Left lobe of liver (tissue), 2 donors: ENCODE measurements at regions not wholly inside any gene's neighbourhood (a gene's known extent, or its start where the extent isn't known, plus 50 kb on each side); places are given as distances from the start of the nearest gene placed in this dataset.

ENCODE experiments used
- ATAC-seq: fragments of 200-7000 bp; cut with Tn5 transposase; one replicate; pipeline ENCODE4 v1.9.1; 2020; ENCODE audit warnings: mild to moderate bottlenecking, moderate library complexity
- DNase-seq: peaks from one replicate; pipeline ENCODE4 v3.0.0-alpha.2; 2020; ENCODE audit warnings: low spot score
- donor health status: DM: no; HTN: no; CAD: no; lungs with moderate emphysema.
- donor health status: DM: no; HTN: yes; CAD: no.

DNA sequence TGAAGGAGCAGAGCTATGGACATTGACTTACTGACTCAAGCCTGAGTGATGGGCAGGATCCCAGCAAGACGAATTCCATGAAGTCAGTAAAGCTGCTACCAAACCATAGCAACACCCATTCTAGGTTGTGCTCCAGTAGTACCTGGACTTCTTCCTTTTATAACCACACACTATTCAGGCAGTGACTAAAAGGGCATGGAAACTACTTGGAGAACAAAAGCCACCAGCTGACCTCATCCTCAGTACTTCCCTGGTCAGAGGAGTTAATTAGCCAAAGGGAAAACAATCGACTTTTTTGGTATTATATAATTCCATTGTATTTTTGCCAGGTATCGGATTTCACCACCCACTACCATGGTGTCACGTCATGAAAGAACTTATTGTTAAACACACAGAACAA, 237.1 kb downstream of the TTC32 start:
- ATAC-seq: no peak

DNA sequence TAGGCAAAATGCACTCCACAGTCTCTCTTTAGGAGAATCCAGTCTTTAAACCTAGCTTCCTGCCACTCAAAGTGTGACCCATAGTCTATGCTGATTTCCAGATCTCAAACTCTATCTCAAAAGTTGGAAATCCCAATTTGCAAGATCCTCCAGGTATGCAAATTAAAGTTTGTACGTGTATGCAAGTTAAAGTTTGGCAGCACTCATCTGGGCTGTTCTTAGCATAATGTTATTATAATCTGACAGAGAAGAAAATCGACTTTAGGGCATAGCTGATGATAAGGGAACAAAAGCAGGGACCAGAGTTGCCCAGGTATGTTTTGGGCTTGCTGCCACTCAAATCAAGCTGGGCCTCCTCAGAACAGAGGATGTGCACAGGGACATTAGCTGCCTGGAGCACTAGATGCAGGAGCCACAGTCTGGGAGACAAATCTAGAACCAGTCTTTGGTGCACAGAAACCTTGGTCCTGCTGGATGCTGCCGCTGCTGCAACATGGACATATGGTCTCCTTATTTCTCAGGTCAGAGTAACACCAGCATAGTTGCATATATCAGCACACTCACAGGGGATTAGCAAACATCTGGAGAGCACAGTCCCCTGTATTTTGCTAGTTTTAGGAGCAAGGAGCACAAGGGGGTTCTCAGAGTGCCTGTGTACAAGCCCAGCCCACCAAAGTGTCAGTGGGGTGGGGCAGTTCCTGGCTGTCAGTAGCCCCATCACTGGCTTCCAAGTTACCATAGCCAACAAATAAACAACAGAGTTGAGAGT, 242.6 kb downstream of the TTC32 start:
- no peak for DNase-seq
- no peak for ATAC-seq

More for the DNA sequence above, 237.1 kb downstream of the TTC32 start:
- no peak for DNase-seq

DNA sequence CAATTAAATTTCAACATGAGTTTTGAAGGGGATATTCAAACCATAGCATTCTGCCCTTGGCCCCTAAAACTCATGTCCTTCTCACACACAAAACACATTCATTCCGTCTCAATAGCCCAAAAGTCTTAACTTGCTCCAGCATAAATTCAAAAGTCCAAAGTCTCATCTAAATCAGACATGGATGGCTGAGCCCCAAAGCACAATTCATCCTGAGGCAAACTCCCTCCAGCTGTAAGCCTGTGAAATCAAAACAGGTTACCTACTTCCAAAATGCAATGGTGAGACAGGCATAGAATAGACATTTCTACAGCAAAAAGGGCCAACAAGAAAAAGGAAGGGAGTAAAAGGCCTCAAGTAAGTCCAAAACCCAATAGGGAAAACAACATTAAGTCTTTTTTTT, 245.8 kb downstream of the TTC32 start:
- DNase-seq: no peak
- no peak for ATAC-seq

DNA sequence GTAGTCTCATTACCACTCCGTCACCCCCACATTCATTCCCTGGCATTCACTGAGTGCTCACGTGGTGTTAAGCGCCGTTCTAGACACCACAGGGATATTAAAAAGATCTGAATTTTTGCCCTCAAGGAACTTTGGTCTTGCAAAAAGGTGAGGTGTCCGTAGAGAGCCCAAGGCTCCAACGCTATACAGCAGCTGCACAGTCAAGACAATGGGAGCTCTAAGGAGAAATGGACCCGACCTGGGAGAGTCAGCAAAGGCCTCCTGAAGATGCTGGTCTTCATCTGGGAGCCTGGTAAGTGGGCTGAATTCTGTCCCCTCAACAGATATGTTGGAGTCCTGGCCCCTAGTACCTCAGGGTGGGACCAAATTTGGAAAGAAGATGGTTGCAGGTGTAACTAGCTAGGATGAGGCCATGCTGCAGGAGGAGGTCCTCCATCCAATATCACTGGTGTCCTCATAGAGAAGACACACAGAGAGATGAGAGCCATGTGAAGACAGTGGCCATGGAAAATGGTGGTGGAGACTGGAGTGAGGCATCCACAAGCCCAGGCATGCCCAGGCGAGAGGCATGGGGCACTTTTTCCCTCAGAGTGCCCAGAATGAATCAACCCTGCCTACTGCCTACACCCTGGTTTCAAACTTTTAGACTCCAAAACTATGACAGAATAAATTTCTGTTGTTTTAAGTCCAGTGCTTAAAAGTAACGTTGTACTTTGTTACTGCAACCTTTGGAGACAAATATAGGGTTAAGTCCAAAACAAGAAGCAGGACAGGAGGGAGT, 247.3 kb downstream of the TTC32 start:
- DNase-seq (no peak), ATAC-seq (no peak)

DNA sequence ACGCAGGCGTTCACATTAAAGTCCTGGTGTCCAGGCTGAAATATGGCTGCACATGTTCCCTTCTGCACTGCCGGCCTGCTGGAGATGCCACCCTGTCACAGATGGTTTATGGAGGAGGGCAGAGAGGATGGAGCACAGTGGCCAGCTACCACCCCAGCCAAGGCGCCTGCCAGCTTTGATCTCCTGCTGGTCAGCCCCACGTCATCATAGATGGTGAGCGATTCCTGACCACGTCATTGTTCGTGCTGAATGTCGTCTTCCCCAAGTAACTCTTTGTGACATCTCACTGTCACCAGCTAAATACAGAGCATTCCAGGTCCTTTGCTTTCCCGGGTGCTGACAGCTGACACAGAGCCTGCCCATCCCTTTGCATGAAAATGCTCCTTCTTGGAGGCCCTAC, 248.3 kb downstream of the TTC32 start:
- no peak for DNase-seq
- no peak for ATAC-seq

DNA sequence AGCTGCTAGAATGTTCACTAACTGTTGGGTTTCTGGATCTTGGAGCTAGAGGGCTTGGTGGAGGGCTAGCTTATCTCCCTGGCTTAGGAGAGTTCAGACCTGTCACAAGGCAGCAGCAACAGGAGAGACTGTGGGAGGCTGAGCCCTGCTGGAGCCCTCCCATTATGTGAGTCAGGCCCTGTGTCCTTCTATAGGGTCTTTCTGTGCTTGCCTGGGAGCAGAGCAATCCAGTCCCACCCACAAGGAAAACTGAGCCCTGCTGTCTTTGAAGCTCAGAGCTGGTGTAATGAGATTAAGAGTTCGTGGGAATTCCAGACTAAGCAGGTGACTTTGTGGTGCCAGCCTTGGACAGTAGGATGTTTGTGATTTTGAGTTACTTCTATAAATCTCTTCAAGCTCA, 249.0 kb downstream of the TTC32 start:
- no peak for ATAC-seq

DNA sequence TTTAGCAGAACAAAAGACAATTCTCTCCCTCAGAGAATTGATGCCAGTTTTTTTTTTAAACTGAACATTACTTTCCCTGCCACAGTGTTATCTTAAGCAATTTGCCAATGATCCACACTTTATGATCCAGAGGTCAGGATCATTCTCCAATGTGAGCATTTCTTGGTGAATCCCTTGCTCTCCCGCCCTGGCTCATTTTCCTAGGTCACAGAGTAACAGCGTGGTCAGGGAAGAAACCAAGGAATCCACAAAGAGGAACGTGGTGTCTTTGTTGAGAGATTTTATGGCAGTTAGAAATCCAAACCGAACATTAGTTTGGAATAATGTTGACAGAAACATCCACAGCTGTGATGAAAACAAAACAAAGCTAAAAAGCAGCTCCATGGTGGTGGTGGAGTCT, 250.3 kb downstream of the TTC32 start:
- no peak for ATAC-seq
- no peak for DNase-seq

More for the DNA sequence above, 249.0 kb downstream of the TTC32 start:
- DNase-seq: no peak

DNA sequence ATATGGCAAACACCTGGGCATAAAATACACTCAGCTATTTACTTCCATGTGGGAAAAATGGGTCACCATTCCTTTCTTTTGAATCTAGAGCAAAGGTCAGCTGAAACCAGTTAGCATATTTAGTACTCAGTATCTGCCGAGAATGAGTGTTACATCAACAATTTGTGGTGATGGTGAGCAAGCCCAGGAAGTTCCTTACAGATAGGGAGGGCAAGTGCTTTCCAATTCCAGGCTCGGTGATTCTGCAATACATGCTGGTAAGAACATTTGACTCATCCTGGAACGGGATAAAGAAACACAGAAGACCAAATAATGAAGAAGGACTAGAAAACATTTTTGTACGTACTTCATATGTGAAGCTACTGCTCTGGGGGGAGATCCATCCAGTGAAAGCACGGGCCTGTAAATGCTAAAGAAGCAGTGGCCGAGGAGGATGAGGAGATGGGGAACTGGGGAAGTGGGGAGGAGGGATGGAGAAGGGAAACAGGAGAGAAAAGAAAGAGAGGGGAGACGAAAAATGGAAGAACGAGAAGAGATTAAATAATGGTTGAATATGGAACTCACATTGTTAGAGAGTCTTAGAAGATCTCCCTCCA, 251.9 kb downstream of the TTC32 start:
- ATAC-seq (no peak), DNase-seq (no peak)

DNA sequence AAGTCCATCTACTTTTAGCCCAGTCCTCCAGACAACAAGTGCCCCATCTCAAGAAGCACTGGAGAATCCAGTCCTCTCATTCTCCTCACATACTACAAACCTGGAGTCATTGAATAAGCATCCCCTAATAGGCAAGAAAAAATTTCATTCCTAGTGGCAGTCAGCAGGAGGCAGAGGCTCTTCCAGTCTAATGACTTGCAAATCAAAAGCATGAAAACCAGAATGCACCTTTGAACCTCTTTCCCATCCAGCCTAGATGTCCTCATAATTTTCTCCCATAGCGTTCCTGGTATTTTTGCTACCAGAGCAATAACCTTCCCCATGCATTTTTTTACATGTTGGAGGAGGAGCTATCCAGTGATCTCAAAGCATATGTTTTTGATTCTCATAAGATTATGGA, 252.6 kb downstream of the TTC32 start:
- DNase-seq: no peak
- ATAC-seq: no peak

DNA sequence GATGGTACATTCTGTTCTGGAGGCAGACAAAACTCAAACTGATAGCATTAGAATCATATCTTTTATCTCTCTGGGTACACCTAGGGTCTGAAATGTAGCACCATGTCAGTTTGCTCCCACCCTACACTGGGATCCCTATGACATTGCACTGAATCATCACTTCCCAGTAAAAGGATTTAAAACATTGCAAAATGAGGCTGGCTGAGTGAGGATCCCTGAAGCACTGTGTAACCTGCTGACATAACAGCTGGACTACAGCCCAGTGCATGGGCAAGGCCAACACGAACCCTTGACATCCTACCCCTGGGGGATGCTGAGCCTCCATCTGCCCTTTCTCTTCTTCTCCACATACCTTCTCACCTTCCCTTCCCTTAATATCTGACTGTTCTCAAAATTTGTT, 253.2 kb downstream of the TTC32 start:
- ATAC-seq (peak; percentile 35), DNase-seq (no peak)

DNA sequence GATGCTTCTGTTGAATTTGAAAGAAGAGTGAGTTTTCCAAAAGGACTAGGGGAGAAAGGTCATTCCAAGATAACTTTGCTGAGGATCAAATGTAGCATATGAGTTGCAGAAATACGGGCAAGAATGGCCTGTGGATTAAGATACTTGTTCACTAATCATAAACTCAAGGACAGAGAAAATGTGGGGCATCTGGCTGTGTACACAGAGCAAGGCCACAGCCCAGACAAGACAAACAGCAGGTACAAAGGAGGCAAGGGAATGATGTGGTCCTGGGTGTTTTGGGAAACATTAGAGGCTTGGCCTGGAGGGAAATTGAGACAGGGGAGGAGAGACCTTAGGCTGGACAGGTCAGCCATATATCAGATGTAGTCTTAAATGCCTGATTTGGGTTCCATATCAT, 254.8 kb downstream of the TTC32 start:
- ATAC-seq (no peak), DNase-seq (no peak)

DNA sequence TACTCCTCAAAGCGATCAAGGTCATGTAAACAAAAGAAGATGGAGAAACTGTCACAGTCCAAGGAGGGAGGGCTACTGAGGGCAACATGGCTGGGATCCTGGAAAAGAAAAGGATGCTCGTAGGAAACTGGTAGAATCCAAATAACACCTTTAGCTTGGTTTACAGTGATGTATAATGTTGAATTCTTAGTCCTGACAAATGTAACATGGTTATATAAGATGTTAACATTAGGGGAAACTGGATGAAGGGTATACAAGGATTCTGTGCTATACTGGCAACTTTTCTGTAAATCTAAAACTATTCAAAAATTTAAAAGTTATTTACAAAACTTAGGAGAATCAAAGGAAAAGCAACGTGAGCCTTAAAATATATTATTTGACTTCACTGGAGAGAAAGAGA, 257.0 kb downstream of the TTC32 start:
- DNase-seq: no peak
- no peak for ATAC-seq

DNA sequence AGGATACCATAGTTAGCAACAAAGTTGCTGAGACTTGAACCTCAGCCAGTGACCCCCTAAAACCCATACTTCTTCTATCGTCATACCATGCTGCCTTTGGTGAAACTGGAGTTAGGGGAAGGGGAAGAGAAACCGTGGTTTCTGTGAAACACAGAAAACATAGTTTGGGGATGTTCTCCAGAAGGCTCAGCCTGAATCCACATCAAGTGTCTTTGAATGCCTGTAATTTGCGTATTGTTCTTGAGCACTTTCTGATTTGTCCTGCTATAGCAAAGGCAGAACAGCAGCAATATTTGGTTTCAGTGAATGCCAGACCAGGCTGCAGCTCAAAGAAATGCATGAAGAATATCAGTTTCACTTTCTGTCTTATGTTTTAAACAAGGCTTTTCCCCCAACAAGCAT, 258.7 kb downstream of the TTC32 start:
- no peak for ATAC-seq
- DNase-seq: no peak

DNA sequence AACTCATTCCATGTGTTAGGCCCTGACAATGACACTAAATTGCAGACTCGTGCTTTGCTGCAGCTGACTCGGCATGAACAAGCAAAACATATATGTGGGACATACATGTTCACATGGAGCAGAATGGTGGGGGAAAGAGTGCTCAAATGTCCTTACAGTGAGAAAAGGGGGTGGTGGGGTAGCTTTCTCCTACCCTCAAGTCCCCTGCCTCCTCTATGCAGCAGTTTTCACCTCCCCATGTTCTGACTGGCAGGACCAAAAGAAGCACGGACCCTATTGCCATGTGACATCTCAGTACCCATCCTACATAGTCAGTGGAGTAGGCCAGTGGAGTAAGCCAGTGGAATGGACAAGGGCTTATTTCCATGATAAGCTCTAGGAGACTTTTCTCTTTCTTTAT, 259.3 kb downstream of the TTC32 start:
- no peak for ATAC-seq
- DNase-seq: no peak

DNA sequence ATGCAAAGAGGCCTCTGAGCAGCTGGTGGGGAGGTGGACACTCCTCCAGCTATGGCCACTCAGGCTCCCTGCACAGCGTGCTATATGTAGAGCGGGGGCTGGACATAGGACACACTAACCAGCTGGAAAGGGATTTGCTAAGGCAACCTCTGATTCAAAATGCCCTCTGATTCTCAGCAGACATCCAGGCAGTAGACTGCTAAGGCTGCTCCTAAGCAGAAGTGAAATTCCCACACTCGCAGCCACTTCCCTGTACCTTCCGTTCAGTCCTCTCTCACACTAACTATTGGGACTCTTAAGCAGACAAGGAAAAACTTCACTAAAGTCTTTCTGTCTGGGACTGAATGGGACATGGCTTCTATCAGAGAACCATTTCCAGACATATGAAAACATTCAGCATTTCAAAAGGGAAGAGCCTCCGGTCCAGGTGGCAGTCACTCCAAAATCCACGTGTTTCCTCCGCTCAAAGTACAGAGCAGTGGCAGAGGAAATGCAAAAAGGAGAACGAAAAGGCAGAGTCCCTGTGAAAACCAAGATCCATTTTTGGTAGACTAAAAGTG, 265.8 kb downstream of the TTC32 start:
- no peak for ATAC-seq
- no peak for DNase-seq

DNA sequence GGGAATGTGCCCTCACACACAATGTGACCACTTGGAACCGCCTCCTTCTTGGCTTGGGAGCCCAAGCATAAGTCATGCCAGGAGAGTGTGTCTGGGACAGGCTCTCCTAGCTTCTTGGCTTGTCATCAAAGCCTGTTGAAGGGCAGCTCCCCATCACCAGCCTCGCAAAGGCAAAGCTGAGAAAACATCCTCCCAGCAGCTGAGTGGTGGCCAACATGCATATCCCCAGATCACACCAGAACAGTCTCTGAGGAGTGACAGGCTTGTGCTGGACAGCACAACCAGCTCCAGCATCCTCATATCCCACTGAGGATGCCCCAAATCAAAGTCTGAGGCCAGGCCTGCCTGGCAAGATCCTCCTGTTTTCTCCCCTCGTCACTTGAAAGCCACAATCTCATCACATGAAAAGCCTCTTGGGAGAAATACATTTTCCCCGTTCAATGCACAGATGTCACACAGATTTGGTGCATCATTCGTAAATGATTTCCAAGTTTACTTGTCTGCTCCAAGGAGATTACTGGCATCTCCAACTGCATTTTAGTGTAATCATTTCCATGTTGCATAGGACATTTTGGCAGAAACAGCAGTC, 269.3 kb downstream of the TTC32 start:
- ATAC-seq: no peak
- DNase-seq: no peak

DNA sequence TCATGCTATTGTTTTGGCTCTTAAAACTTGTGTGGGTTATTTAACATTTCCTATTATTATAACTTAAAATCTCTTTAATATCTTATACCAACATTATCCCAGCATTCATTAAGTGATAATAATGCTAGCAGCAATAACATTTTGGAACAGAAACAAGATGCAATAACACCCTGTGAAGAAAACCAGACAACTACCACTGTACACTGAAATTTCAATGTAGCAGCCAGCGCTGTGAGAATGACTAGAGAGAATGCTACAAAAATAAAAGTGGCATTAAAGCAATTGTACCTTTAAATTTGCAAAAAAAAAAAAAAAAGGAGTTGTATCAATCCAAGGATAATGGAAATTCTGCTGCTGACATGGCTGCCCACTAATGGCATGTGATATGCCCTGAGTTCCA, 269.9 kb downstream of the TTC32 start:
- DNase-seq: no peak

DNA sequence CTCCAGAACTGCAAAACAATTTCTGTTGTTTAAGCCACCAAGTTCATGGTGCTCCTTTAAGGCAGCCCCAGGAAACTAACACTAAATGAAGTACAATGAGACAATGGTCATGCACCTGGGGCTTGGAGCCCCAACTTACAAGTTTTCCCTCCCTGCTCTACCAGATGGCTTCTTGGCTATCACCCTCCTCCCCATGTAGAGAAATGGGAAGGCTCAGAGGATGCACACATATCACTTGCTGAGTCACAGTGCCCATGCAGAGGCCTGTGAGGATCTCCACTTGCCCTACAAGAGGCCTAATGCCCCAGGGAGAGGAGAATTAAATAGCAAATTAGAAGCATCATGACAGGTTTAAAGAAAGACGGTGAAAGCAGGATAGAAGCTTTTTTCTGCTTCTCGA, 270.9 kb downstream of the TTC32 start:
- ATAC-seq (no peak), DNase-seq (no peak)

More for the DNA sequence above, 269.9 kb downstream of the TTC32 start:
- ATAC-seq: no peak

DNA sequence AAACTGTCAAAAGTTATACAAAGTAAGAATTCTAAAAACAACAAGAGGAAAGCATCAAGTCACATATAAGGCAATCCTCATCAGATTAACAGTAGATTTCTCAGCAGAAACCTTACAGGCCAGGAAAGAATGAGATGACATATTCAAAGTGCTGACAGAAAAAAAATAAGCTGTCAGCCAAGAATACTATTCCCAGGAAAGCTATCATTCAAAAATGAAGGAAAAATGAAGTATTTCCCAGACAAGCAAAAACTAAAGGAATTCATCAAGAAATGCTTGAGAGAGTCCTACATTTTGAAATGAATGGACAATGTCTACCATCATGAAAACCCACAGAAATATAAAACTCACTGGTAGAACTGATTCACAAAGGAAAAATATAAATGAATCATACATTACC, 268.9 kb upstream of the OSR1 start:
- DNase-seq (no peak), ATAC-seq (no peak)

DNA sequence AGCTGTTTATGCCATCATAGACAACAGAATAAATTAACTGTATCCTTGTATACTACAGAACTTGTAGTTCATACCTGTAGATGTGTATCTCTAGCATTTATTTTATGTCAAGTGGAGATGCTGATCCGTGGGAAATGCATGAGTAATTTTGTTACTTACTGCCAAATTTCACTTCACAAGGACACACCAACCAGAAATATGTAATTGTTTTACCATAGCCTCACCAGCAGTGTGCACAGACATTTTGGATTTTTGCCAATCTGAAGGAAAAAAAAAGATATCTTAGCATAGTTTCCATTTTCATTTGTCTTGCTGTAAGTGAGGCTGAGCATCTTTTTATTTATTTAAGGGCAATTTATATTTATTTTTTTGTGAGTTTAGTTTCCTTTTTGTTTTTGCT, 265.1 kb upstream of the OSR1 start:
- no peak for DNase-seq
- no peak for ATAC-seq

DNA sequence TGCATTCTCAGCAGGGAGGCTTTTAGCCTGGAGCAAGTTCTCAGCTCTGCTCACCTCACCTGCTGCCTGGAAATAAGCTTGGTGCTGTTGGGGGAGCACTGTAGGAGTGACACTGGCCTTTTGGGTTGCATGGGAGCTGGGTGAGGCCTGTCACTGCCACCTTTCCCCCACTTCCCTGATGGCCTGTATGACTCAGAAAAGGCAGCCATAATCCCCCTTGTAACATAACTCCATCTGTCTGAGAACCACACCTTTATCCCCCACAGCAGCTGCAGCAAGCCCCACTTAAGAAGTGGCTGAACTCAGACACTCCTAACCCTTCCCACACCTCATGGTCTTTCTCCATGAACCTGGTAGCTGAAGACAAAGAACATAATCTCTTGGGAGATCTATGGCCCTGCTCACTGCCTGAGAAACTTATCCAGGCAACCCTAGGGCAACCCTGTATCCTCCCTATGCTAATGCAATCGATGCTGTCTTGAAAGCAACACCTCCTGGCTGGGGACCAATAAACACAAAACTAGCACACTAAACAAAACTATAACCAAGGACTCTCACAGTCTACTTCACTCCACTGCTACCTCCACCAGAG, 258.9 kb upstream of the OSR1 start:
- ATAC-seq (no peak), DNase-seq (no peak)
